WERI-Rb-1 (cell line): ENCODE measurements at regions not wholly inside any gene's neighbourhood (a gene's known extent, or its start where the extent isn't known, plus 50 kb on each side); places are given as distances from the start of the nearest gene placed in this dataset.

Experiments used
- DNase-seq: peaks from one replicate; pipeline ENCODE4 v3.0.0-alpha.2; 2020
- H3K27ac ChIP-seq: fragments of 250-450 bp; sonication (Bioruptor Pico); 2 replicates; pipeline ENCODE4 v1.5.1; 2020; ENCODE audit warnings: mild to moderate bottlenecking, moderate library complexity
- H3K27me3 ChIP-seq: fragments of 250-450 bp; sonication (Bioruptor Pico); 2 replicates; pipeline ENCODE4 v1.5.1; 2021; ENCODE audit warnings: mild to moderate bottlenecking, low read depth, moderate library complexity; ENCODE audit not compliant: insufficient read depth, severe bottlenecking
- H3K36me3 ChIP-seq: fragments of 250-450 bp; sonication (Bioruptor Pico); 2 replicates; pipeline ENCODE4 v1.5.1; 2020; ENCODE audit warnings: mild to moderate bottlenecking, moderate library complexity
- H3K4me3 ChIP-seq: 2 replicates; pipeline ENCODE4 v1.5.1; 2011; ENCODE audit warnings: low read depth, mild to moderate bottlenecking, control low read depth, low read length
- H3K9me3 ChIP-seq: fragments of 250-450 bp; sonication (Bioruptor Pico); 2 replicates; pipeline ENCODE4 v1.5.1; 2021; ENCODE audit warnings: mild to moderate bottlenecking, moderate library complexity; ENCODE audit not compliant: severe bottlenecking
- CTCF ChIP-seq: IDR thresholded peaks from 2 replicates; pipeline ENCODE4 v1.5.1; 2011; ENCODE audit warnings: low read depth, mild to moderate bottlenecking, control low read depth, inconsistent platforms, low read length

- no peak for TF ChIP-seq CTCF
- H3K36me3 ChIP-seq, result no peaks in the 10 kb centered on the region
- no peak for DNase-seq
- peaks cover 8% of the 10 kb centered on the region for H3K9me3 ChIP-seq
- H3K4me3 ChIP-seq, result no peak overlapping the region
- H3K27ac ChIP-seq, result no peak overlapping the region
- no peaks in the 10 kb centered on the region for H3K27me3 ChIP-seq
Observed at GRCh38 chr2:236766850-236767249, 197.2 kb downstream of the ACKR3 start.

GRCh38 chr2:236767941-236768340 is 198.3 kb downstream of the ACKR3 start:
- DNase-seq, result no peak
- no peak for TF ChIP-seq CTCF
- Histone ChIP-seq H3K9me3 (peaks cover 8% of the 10 kb centered on the region), H3K27me3 (no peaks in the 10 kb centered on the region), H3K27ac (no peak overlapping the region), H3K36me3 (no peaks in the 10 kb centered on the region), H3K4me3 (no peak overlapping the region)

DNA sequence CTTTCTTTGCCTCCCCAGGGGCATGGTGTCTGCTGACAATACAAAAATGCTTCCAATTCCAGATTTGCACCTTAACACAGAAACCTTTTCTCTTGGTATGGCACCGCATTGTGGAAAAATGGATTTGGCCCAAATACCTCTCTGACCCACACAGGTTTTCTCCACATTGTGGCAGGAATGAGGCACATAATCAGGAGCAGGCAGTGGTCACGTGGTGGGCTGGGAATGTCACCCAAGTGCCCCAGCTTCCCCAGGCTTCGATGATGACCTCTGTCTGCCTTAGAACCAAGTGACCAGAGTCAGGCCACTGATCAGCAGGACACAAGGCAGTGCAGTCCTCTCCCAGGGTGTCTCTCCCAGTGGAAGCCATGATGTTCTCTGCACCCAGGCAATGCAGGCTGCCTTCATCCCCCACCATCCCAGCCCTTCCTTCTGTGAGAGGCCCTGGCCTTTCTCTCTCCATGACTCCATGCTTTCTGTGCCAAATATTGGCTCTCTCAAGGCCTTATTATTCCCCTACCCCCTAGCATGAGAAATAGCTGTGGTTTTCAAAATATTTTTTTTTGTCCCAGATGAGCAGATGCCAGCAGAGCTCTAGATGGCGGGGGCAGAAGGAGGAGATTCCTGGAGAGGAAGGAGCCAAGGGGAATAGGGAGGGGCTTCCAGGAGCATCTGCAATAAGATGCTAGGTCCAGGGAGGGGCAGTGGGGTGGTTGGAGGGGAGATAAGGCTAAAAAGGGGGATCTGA is 198.9 kb downstream of the ACKR3 start:
- H3K36me3 ChIP-seq, result no peaks in the 10 kb centered on the region
- H3K27ac ChIP-seq, result no peak overlapping the region
- peaks cover 8% of the 10 kb centered on the region for H3K9me3 ChIP-seq
- DNase-seq, result no peak
- no peak for TF ChIP-seq CTCF
- no peaks in the 10 kb centered on the region for H3K27me3 ChIP-seq
- no peak overlapping the region for H3K4me3 ChIP-seq

DNA sequence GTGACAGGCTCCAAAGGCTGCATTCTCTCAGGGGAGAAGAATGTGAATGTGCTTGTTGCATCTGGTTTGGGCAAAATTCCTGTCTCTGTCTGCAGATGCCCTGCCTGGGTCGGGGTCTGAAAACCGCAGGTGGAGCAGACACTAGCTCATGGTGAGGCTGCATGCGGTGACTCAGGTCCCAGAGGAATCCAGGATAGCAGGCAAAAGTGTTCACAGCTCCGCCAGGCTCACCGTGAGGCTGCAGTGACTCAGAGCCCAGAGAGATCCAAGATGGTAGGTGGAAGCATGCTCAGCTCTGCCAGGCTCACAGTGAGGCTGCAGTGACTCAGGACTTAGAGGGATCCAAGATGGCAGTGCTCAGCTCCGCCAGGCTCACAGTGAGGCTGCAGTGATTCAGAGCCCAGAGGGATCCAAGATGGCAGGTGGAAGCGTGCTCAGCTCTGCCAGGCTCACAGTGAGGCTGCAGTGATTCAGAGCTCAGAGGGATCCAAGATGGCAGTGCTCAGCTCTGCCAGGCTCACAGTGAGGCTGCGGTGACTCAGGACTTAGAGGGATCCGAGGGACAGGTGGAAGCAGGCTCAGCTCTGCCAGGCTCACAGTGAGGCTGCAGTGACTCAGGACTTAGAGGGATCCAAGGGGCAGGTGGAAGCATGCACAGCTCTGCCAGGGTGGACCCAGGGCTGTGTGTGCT is 200.5 kb downstream of the ACKR3 start:
- TF ChIP-seq CTCF, result no peak
- no peaks in the 10 kb centered on the region for H3K36me3 ChIP-seq
- H3K27me3 ChIP-seq, result no peaks in the 10 kb centered on the region
- no peak overlapping the region for H3K27ac ChIP-seq
- H3K9me3 ChIP-seq, result peaks cover 8% of the 10 kb centered on the region
- DNase-seq, result no peak
- no peak overlapping the region for H3K4me3 ChIP-seq

DNA sequence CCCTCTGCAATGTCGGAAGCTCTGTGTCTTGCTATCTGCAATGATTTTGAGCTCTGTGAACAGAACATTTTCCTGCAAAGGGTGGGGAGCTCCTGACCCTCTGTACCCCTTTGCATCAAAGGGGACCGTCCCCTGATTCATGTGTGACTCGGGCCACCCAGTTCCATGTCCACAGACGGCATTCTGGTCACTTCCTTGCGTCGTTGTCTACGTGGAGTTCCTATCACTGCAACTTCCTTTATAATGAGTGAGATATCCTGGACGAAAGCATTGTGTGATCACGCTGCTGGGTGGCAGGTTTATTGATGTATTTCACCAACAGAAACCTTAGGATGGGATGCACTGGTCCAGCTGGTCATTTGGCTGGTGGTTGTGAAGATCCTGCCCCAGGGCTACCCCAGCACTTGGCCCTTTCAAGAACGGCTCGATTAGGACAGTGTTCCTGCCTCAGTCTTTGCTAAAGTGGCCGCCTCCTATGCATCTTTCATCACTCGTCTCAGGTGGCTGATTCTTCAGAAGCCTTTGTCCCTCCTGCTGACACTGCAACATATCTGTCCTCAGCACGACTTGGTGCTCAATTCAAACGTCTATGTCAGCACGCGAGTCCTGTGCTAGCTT is 202.7 kb downstream of the ACKR3 start:
- Histone ChIP-seq H3K27ac (no peak overlapping the region), H3K9me3 (no peaks in the 10 kb centered on the region), H3K36me3 (no peaks in the 10 kb centered on the region), H3K27me3 (no peaks in the 10 kb centered on the region), H3K4me3 (no peak overlapping the region)
- TF ChIP-seq CTCF, result no peak
- no peak for DNase-seq
